ENCODE measurements at regions not wholly inside any gene's neighbourhood (a gene's known extent, or its start where the extent isn't known, plus 50 kb on each side); places are given as distances from the start of the nearest gene placed in this dataset.

GRCh38 chr18:75760208-75760607 is 332.7 kb upstream of the SMIM21 start:
- peaks cover 4% of the 10 kb centered on the region for H3K27me3 Mint-ChIP-seq
- CTCF ChIA-PET = no interaction called here
- no peak overlapping the region for H3K27ac Mint-ChIP-seq
- H3K9me3 Mint-ChIP-seq = no peaks in the 10 kb centered on the region
- POLR2A ChIA-PET = no interaction called here
- no peaks in the 10 kb centered on the region for H3K36me3 Mint-ChIP-seq (ENCODE audit: low read depth)
- DNase-seq = no peak
- H3K4me1 Mint-ChIP-seq = no peaks in the 10 kb centered on the region
- no peak overlapping the region for H3K4me3 Mint-ChIP-seq

DNA sequence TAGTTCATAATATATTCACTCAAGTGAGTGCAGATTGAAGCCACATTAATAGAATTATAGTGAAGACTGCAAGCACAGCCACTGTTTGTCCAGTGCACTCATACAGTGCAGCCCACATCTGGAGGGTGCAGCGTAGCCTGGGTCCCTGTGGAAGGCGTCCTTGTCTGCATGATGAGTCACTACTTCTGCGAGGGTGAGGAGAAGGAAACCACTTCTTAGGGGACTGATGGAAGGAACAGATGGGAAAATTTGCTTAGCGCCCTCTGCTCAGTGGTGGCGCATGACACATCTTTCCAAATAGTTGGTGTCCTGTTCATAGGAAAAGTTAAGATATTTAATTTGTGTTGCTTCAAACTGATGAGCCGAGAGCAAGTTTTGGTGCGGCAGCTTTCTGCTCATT is 330.4 kb upstream of the SMIM21 start:
- no peaks in the 10 kb centered on the region for H3K36me3 Mint-ChIP-seq (ENCODE audit: low read depth)
- H3K27me3 Mint-ChIP-seq = peaks cover 4% of the 10 kb centered on the region
- no peaks in the 10 kb centered on the region for H3K4me1 Mint-ChIP-seq
- H3K27ac Mint-ChIP-seq = no peak overlapping the region
- POLR2A ChIA-PET = no interaction called here
- H3K9me3 Mint-ChIP-seq = no peaks in the 10 kb centered on the region
- no peak overlapping the region for H3K4me3 Mint-ChIP-seq
- no peak for DNase-seq
- CTCF ChIA-PET = no interaction called here

DNA sequence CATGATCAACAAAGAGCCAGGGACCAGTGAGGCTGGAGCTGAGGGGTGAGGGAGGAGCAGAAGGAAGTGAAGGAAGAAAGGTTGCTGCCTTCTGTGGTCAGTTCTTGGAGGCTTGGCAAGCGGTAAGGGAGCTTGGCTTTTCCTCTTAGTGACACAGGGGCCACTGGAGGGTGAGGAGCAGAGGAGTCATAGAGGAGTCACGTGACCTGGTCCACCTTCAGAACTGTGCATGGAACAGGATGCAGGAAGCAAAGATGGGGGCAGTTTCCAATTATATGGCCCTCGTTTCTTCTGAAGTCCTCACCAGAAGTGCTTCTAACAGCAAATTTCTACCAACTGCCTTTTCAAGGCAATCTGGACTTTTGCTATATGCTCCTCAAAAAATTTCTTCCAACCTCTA is 326.9 kb upstream of the SMIM21 start:
- CTCF ChIA-PET = no interaction called here
- no peaks in the 10 kb centered on the region for H3K36me3 Mint-ChIP-seq (ENCODE audit: low read depth)
- POLR2A ChIA-PET = no interaction called here

DNA sequence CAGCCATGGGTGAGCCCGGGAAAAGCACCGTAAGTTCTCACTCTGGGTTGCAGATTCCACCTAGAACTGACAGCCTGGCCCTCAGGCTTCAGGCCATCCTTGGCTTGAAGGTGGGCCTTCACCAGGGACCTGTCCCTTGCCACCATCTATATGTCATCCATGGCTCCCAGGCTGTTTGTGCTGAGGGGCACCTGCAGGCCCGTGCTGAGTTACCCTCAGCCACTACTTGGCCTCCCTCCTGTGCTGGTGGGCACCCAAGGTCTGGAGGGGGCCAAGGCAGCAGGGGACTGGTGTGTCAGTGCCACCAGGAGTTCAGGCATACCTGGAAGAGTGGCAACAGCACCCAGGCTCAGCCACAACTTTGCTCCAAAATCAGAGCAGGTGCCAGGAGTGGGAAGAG is 326.2 kb upstream of the SMIM21 start:
- H3K36me3 Mint-ChIP-seq (ENCODE audit: low read depth) = no peaks in the 10 kb centered on the region
- no peak overlapping the region for H3K4me3 Mint-ChIP-seq
- peaks cover 14% of the 10 kb centered on the region for H3K27me3 Mint-ChIP-seq
- ChIA-PET CTCF (no interaction called here), POLR2A (no interaction called here)
- DNase-seq = no peak
- no peaks in the 10 kb centered on the region for H3K9me3 Mint-ChIP-seq
- no peaks in the 10 kb centered on the region for H3K4me1 Mint-ChIP-seq
- no peak overlapping the region for H3K27ac Mint-ChIP-seq

More for the DNA sequence above, 326.9 kb upstream of the SMIM21 start:
- DNase-seq = no peak
- H3K9me3 Mint-ChIP-seq = no peaks in the 10 kb centered on the region
- no peak overlapping the region for H3K27ac Mint-ChIP-seq
- no peak overlapping the region for H3K4me3 Mint-ChIP-seq
- H3K27me3 Mint-ChIP-seq = peaks cover 14% of the 10 kb centered on the region
- H3K4me1 Mint-ChIP-seq = no peaks in the 10 kb centered on the region

DNA sequence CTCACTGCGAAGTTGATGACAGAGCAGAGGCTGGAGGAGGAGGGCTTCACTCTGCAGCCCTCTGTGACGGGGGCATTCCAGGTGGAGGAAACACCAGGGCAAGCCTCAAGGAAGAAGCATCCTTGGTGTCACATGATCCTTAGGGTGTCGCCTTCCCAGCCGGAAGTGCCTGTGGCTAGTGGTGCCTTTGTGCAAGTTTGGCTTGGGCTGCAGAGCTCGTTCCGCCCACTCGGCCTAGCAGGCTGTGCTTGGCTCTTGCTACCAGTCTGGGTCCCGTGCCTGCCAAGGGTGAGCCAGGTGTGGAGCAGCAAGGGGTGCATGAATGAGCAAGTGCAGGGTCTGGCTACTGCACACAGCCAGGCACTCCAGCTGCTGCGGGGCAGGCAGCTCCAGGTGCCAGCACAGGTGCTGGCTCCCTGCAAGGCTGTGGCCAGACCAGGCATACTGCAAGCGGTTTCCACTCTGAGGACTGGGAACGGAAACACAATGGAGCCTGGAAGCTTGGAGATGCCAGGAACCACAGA is 325.3 kb upstream of the SMIM21 start:
- ChIA-PET POLR2A (no interaction called here), CTCF (no interaction called here)
- H3K9me3 Mint-ChIP-seq = no peaks in the 10 kb centered on the region
- H3K27ac Mint-ChIP-seq = no peak overlapping the region
- no peak for DNase-seq
- H3K27me3 Mint-ChIP-seq = peaks cover 14% of the 10 kb centered on the region
- H3K4me3 Mint-ChIP-seq = no peak overlapping the region
- no peaks in the 10 kb centered on the region for H3K4me1 Mint-ChIP-seq
- no peaks in the 10 kb centered on the region for H3K36me3 Mint-ChIP-seq (ENCODE audit: low read depth)

- H3K4me3 Mint-ChIP-seq = no peak overlapping the region
- peaks cover 7% of the 10 kb centered on the region for H3K27me3 Mint-ChIP-seq
- H3K9me3 Mint-ChIP-seq = no peaks in the 10 kb centered on the region
- H3K4me1 Mint-ChIP-seq = no peaks in the 10 kb centered on the region
- no peak overlapping the region for H3K27ac Mint-ChIP-seq
- no peak for DNase-seq
- CTCF ChIA-PET = no interaction called here
- POLR2A ChIA-PET = no interaction called here
- H3K36me3 Mint-ChIP-seq (ENCODE audit: low read depth) = no peaks in the 10 kb centered on the region
Measured at GRCh38 chr18:75745147-75745546, 317.6 kb upstream of the SMIM21 start.

- CTCF ChIA-PET = no interaction called here
- Mint-ChIP-seq H3K4me1 (no peaks in the 10 kb centered on the region), H3K4me3 (no peak overlapping the region), H3K9me3 (no peaks in the 10 kb centered on the region), H3K36me3 (ENCODE audit: low read depth) (no peaks in the 10 kb centered on the region), H3K27me3 (peaks cover 2% of the 10 kb centered on the region), H3K27ac (no peak overlapping the region)
- POLR2A ChIA-PET = no interaction called here
- no peak for DNase-seq
Measured at GRCh38 chr18:75742516-75742915, 315.0 kb upstream of the SMIM21 start.

- no peak overlapping the region for H3K27ac Mint-ChIP-seq
- no peaks in the 10 kb centered on the region for H3K9me3 Mint-ChIP-seq
- peaks cover 2% of the 10 kb centered on the region for H3K27me3 Mint-ChIP-seq
- DNase-seq = no peak
- CTCF ChIA-PET = no interaction called here
- no peaks in the 10 kb centered on the region for H3K36me3 Mint-ChIP-seq (ENCODE audit: low read depth)
- POLR2A ChIA-PET = no interaction called here
- no peaks in the 10 kb centered on the region for H3K4me1 Mint-ChIP-seq
- H3K4me3 Mint-ChIP-seq = no peak overlapping the region
Measured at GRCh38 chr18:75739682-75740081, 312.2 kb upstream of the SMIM21 start.

- H3K4me1 Mint-ChIP-seq = no peaks in the 10 kb centered on the region
- DNase-seq = no peak
- POLR2A ChIA-PET = no interaction called here
- H3K27ac Mint-ChIP-seq = no peak overlapping the region
- no peak overlapping the region for H3K4me3 Mint-ChIP-seq
- H3K9me3 Mint-ChIP-seq = no peaks in the 10 kb centered on the region
- H3K27me3 Mint-ChIP-seq = no peaks in the 10 kb centered on the region
- CTCF ChIA-PET = no interaction called here
- H3K36me3 Mint-ChIP-seq (ENCODE audit: low read depth) = no peaks in the 10 kb centered on the region
Measured at GRCh38 chr18:75735291-75735690, 307.8 kb upstream of the SMIM21 start.

DNA sequence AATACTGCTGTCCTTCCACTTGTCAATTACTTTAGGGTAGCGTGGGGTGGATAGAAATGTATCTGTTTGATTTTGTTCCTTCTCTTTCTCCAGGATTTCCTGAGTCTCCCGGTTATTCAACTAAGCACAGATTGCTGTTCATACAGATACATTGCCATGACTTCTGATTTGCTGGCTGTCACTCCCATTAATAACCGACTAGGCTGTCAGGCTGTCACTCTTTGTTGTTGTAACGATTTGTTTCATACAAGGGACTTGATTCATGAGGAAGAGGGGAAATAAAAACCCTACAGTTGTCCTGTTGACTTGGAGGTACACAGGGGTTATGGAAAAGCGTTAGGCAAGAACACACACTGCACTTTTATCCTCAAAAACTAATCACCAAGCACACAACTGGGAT is 302.7 kb upstream of the SMIM21 start:
- DNase-seq = no peak
- peaks cover 2% of the 10 kb centered on the region for H3K27me3 Mint-ChIP-seq
- H3K4me1 Mint-ChIP-seq = no peaks in the 10 kb centered on the region
- H3K9me3 Mint-ChIP-seq = no peaks in the 10 kb centered on the region
- CTCF ChIA-PET = no interaction called here
- POLR2A ChIA-PET = no interaction called here
- no peak overlapping the region for H3K27ac Mint-ChIP-seq
- H3K4me3 Mint-ChIP-seq = no peak overlapping the region
- no peaks in the 10 kb centered on the region for H3K36me3 Mint-ChIP-seq (ENCODE audit: low read depth)

- CTCF ChIA-PET = no interaction called here
- no peaks in the 10 kb centered on the region for H3K4me1 Mint-ChIP-seq
- no peaks in the 10 kb centered on the region for H3K36me3 Mint-ChIP-seq (ENCODE audit: low read depth)
- H3K4me3 Mint-ChIP-seq = no peak overlapping the region
- H3K9me3 Mint-ChIP-seq = no peaks in the 10 kb centered on the region
- H3K27ac Mint-ChIP-seq = no peak overlapping the region
- DNase-seq = no peak
- H3K27me3 Mint-ChIP-seq = peaks cover 2% of the 10 kb centered on the region
- POLR2A ChIA-PET = no interaction called here
Measured at GRCh38 chr18:75728621-75729020, 301.1 kb upstream of the SMIM21 start.

DNA sequence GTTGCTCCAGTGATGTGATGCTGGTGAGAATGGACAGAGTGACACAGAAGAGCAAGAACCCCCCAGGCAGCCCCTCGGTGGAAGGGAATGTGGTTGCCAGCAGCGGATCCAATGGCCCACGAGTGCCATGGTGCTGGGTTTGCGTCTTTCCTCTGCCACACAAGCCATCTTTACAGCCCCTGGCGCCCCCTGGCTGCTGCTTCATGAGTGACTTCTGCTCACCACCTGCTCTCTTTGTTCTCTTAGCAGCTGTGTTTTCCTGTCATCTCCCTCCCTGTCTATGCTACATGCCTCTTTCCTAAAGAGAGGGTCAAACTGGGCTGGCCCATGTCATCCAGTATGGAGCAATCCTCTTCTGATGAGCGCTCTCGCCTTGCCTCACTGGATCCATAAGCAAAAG is 300.0 kb upstream of the SMIM21 start:
- H3K27me3 Mint-ChIP-seq = peaks cover 2% of the 10 kb centered on the region
- no peak overlapping the region for H3K27ac Mint-ChIP-seq
- no peaks in the 10 kb centered on the region for H3K36me3 Mint-ChIP-seq (ENCODE audit: low read depth)
- DNase-seq = peak; percentile 25
- no peak overlapping the region for H3K4me3 Mint-ChIP-seq
- CTCF ChIA-PET = interaction anchor here (0.9 kb wide), 1 partner anchor 11 kb away, joined by 3 read pairs; no protein-coding TSS in a partner anchor
- H3K9me3 Mint-ChIP-seq = no peaks in the 10 kb centered on the region
- POLR2A ChIA-PET = no interaction called here
- H3K4me1 Mint-ChIP-seq = no peaks in the 10 kb centered on the region

GRCh38 chr18:75723521-75724340 is 296.2 kb upstream of the SMIM21 start:
- H3K9me3 Mint-ChIP-seq = no peaks in the 10 kb centered on the region
- H3K27me3 Mint-ChIP-seq = no peaks in the 10 kb centered on the region
- H3K4me3 Mint-ChIP-seq = no peak overlapping the region
- POLR2A ChIA-PET = no interaction called here
- no peak for DNase-seq
- H3K4me1 Mint-ChIP-seq = no peaks in the 10 kb centered on the region
- no peak overlapping the region for H3K27ac Mint-ChIP-seq
- H3K36me3 Mint-ChIP-seq (ENCODE audit: low read depth) = no peaks in the 10 kb centered on the region
- CTCF ChIA-PET = no interaction called here

DNA sequence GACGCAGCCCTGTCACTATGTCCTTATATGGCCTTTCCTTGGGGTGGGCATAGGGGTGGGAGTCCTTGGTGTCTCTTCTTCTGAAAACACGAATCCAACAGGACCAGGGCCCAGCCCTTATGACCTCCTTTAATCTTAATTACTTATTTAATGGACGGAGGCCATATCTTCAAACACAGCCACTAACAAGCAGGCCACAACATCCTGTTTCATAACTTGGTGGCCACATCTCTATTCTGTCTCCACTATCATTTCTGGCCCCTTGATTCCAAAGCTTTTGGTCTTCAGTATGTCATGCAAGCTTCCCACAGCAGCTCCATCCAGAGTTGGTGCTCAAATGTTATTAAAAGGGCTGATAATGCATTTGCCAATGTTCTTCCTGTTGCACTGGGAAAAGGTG is 287.3 kb upstream of the SMIM21 start:
- Mint-ChIP-seq H3K4me1 (no peaks in the 10 kb centered on the region), H3K4me3 (no peak overlapping the region), H3K9me3 (peaks cover 2% of the 10 kb centered on the region), H3K36me3 (ENCODE audit: low read depth) (no peaks in the 10 kb centered on the region), H3K27me3 (peaks cover 3% of the 10 kb centered on the region), H3K27ac (no peak overlapping the region)
- no peak for DNase-seq
- CTCF ChIA-PET = interaction anchor here (0.7 kb wide), 1 partner anchor 10 kb away, joined by 4 read pairs; no protein-coding TSS in a partner anchor
- POLR2A ChIA-PET = no interaction called here
